LNCAP (cell line): ENCODE measurements at regions not wholly inside any gene's neighbourhood (a gene's known extent, or its start where the extent isn't known, plus 50 kb on each side); places are given as distances from the start of the nearest gene placed in this dataset.

Experiments used
- TF ChIP-seq, protein P1 (sequence below): fragments of 450-650 bp; IDR thresholded peaks from 2 replicates; pipeline ENCODE4 v1.5.1; 2017; ENCODE audit warnings: mild to moderate bottlenecking

DNA sequence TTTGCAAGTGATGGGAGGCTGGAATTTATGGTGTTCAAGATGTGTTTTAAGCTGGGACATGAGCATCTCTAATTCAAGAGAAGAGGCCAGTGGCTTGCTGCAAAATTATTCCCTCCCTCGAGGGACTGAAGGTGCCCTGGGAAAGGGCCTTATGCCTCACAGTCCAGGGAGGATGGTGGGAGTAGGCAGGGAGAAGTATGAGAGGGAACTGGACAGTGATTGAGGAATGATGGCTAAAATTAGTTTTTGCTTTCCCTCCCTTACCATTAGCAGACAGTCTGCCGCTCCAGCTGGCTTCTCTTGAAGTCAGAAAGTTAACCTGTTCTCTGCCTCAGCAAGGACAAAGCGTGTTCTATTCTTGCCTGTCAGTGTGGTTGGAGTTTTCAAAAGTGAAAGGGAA is 139.8 kb upstream of the SEMA6D start:
- TF ChIP-seq, protein P1, sequence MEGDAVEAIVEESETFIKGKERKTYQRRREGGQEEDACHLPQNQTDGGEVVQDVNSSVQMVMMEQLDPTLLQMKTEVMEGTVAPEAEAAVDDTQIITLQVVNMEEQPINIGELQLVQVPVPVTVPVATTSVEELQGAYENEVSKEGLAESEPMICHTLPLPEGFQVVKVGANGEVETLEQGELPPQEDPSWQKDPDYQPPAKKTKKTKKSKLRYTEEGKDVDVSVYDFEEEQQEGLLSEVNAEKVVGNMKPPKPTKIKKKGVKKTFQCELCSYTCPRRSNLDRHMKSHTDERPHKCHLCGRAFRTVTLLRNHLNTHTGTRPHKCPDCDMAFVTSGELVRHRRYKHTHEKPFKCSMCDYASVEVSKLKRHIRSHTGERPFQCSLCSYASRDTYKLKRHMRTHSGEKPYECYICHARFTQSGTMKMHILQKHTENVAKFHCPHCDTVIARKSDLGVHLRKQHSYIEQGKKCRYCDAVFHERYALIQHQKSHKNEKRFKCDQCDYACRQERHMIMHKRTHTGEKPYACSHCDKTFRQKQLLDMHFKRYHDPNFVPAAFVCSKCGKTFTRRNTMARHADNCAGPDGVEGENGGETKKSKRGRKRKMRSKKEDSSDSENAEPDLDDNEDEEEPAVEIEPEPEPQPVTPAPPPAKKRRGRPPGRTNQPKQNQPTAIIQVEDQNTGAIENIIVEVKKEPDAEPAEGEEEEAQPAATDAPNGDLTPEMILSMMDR: no peak

GRCh38 chr15:47582233-47582632 is 135.1 kb upstream of the SEMA6D start:
- TF ChIP-seq, protein P1: no peak

- TF ChIP-seq, protein P1: no peak
Observed at GRCh38 chr15:47584316-47584715, 133.0 kb upstream of the SEMA6D start.

GRCh38 chr15:47586653-47587224 is 130.6 kb upstream of the SEMA6D start:
- TF ChIP-seq, protein P1: no peak

DNA sequence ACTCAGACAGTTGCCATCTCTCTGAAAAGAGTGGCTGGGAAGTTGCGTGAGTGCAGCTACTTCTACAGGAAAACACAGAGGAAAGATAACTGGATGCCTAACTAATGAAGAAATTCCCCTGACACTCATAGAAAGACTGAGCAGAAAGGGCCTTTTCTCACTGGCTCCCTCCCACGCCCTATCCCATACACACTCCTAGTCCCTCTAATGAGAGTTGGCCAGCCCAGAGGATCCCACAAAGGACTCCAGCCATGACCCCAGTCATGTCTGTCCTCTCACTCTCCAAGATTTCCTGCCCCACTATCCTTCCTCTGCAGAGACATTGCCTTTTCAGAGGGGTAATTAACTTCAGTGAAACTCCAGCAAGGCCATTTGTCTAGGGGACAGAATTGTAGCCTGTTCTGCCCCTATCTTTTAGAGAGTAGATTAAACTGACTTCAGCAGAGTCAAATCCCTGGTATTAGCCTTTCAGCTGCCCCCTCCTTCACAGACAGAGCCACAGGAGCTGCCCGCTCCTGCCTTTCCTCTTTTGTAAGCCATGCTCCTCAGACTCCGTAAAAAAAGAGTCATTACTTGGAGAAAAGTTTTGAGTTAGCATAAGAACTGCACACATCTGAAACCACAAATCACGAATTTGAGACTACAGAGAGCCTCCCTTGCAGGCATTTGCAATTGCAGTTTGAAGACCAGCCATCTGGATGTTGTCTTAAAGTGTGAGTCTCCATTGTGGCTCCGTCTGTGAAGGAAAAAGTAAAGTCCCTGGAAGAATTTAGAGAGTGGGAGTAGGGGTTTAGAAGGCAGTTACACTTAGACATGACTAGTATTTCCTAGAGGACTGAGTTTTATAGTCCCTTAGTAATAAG is 129.1 kb upstream of the SEMA6D start:
- TF ChIP-seq, protein P1: no peak

- TF ChIP-seq, protein P1: no peak
Observed at GRCh38 chr15:47588958-47589357, 128.3 kb upstream of the SEMA6D start.

- TF ChIP-seq, protein P1: no peak
Observed at GRCh38 chr15:47598996-47599395, 118.3 kb upstream of the SEMA6D start.
